HG02852 (cell line): ENCODE measurements at regions not wholly inside any gene's neighbourhood (a gene's known extent, or its start where the extent isn't known, plus 50 kb on each side); places are given as distances from the start of the nearest gene placed in this dataset.
"Not testable (repeated sequence)": the region's sequence is repeated elsewhere in the genome, so short reads cannot be mapped to it uniquely, and the experiment has no call there.

Source experiments
- ATAC-seq: cut with Tn5 transposase; IDR thresholded peaks from one replicate; pipeline ENCODE4 v1.9.1; 2021; ENCODE audit warnings: mild to moderate bottlenecking, moderate library complexity; ENCODE audit not compliant: unreplicated experiment

GRCh38 chr5:119879446-119879845 lies 250.1 kb downstream of the FAM170A start:
- ATAC-seq = no peak

DNA sequence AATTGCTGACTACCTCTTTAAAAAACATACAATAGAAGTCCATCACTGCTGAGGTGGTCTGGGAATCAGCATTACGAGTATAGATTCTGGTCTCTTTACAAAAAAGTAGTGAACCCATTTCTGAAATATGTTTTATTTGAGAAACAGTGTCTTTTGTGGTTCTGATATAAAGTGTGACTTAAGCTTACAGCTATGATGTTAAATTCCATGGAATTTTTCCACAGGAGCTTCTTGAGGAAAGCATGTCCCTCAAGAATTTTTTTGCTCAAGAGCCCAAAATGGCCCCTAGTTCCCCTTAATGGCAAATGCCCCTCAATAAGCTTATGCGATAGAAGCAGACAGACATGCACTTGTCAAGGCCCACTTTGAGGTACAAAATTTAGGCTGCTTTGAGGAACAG lies 265.7 kb downstream of the FAM170A start:
- ATAC-seq = no peak

- no peak for ATAC-seq
Observed at GRCh38 chr5:119896826-119897536, 267.6 kb downstream of the FAM170A start.

GRCh38 chr5:119897537-119898370 lies 268.4 kb downstream of the FAM170A start:
- ATAC-seq = no peak

- no peak for ATAC-seq
Observed at GRCh38 chr5:119899981-119900380, 270.6 kb downstream of the FAM170A start.

- no peak for ATAC-seq
Observed at GRCh38 chr5:119902593-119902992, 273.2 kb downstream of the FAM170A start.

DNA sequence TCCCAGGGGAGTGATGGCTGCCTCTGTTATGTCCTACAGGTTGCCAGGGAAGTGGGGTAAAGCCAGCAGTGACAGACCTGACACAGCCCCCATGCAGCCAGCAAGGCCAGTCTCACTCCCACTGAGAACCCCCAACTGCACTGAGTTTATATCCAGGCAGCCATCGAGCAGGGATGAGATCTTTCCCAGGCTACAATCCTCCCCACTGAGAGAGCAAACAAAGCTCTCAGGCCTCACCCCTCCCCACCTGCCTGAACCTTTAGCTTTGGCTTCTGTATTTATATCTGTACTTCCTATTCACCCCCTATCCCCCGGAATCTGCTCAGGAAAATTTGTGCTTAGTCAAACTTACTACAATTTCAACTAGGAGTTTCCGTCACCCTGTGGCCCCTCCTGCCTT lies 284.1 kb downstream of the FAM170A start:
- ATAC-seq = no peak

DNA sequence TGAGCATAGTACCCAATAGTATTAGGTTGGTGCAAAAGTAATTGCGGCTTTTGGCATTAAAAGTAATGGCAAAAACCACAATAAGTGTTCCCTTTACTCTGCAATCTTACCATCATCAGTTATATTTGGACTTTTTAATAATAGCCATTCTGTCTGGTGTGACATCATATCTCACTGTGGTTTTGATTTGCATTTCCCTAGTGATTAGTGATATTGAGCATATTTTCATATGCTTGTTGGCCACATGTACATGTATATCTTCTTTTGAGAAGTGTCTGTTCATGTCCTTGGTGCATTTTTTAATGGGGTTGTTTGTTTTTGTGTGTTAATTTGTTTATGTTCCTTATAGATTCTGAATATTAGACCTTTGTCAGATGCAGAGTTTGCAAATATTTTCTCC lies 289.9 kb downstream of the FAM170A start:
- no peak for ATAC-seq

- no peak for ATAC-seq
Observed at GRCh38 chr5:119926301-119926700, 296.9 kb downstream of the FAM170A start.

GRCh38 chr5:119928974-119929373 lies 299.6 kb downstream of the FAM170A start:
- ATAC-seq = no peak

- ATAC-seq = no peak
Observed at GRCh38 chr5:119930490-119930889, 301.1 kb downstream of the FAM170A start.

GRCh38 chr5:119943148-119943547 lies 313.8 kb downstream of the FAM170A start:
- no peak for ATAC-seq

GRCh38 chr5:119945691-119946090 lies 316.3 kb downstream of the FAM170A start:
- no peak for ATAC-seq

- ATAC-seq = no peak
Observed at GRCh38 chr5:119948162-119948561, 318.8 kb downstream of the FAM170A start.

DNA sequence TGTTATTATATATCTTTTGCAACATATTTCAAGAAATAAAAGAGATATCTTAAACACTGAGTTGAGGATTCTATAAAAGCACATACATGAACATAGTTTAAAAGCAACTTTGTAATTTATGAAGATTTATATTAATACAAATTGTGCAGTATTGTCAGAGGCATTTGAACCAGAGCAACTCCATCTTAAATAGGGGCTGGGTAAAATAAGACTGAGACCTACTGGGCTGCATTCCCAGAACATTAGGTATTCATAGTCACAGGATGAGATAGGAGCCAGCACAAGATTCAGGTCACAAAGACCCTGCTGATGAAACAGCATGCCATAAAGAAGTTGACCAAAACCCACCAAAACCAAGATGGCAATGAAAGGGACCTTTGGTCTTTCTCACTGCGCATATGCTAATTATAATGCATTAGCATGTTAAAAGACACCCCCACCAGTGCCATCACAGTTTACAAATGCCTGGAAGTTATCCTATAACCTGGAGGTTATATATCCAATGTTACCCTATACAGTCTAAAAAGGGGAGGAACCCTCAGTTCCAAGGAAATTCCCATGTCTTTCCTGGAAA lies 320.2 kb downstream of the FAM170A start:
- ATAC-seq = no peak

DNA sequence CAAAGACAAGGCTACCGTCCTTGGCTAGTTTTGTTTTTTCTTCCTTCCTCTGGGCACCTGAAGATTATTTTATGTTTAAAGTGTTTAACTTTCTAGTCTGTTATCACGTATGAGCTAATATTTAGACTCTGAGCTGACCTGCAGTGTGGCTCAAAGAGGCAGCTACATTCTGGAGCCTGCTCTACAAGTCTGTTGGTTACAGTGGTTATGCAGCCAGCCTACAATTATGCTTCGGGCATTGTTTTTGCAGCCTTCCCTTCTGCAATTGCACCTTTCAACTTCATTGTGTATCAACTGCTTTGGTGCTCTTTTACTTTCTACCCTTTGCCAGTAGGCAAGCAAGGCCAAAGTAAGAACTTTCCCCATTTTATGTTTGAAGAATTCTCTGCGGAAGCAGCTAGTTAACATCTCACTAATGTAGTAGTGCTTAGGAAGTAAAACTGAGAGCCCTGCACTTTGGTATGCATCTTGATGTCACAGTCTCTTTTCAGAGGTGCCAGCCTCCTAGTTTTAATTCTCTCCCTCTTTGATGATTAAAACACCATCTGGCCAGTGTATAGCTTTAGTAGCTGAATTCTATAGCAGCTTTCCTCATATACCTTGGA lies 322.1 kb downstream of the FAM170A start:
- ATAC-seq = no peak

DNA sequence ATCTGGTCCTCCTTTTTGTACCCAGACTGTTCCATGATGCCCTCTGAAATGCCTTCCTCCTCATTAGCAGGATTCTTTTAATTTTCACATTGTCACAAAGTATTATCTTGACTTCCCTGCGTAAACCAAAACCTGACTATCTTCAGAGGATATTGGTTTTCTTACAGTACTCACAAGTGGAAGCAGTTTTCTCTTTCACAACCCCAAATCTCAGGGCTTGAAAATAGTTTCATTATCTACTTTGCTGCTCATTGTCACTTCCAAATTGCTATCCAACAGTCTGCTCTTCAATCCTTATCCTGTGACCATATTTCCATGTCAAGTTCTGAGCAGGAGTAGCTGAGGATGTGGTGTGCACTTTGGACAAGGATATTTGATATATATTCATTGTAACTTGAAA lies 324.1 kb downstream of the FAM170A start:
- no peak for ATAC-seq

GRCh38 chr5:119954106-119954505 lies 324.7 kb downstream of the FAM170A start:
- no peak for ATAC-seq

DNA sequence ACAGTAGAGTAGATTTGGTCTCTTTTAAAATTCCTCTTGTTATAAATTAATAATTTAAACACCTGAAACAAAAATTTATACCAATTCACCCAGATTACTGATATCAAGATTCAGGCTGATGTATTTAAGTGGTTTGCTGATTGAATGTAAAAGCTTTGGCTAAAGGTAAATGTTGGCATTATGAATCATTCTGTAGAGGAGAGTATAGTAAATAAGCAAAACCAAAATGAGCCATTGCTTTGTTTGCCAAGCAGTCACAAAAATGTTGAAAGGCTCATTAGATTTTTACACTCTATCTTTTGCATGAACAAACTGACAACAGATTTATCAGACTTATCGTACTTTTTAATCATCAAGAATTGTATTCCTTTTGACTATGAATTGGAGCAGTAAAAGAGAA lies 332.6 kb downstream of the FAM170A start:
- ATAC-seq = no peak

DNA sequence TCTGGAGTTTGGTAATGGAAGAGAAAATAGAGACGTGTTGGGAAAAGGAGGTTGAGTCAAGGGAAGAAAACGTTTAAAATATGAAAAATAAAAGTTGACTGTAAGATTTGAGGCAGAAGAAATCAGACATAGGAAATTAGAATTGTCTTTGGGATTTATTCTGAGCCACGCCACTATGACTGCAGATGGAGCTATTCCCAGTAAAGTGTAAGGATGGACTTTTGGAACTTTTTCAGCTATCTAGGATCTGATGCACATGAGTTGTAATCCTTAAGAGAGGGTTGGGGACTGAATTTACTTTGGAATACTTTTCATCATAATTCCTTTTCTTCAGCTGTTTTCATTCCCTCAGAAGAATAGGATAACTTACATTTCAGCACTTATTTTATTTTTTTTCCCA lies 336.7 kb downstream of the FAM170A start:
- no peak for ATAC-seq

- no peak for ATAC-seq
Observed at GRCh38 chr5:119968690-119969089, 339.3 kb downstream of the FAM170A start.

DNA sequence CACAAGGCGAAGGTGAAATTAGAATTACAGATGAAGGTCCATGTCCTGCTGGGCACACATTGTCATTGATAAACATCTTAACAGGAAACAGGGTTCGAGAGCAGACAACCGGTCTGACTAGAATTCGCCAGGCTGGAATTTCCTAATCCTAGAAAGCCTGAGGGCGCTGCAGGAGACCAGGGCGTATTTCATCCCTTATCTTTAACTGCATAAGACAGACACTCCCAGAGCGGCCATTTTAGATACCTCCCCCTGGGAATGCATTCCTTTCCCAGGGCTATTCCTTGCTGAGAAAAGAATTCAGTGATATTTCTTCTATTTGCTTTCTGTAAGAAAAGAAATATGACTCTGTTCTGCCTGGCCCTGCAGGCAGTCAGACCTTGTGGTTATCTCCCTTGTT lies 357.7 kb downstream of the FAM170A start:
- not testable (repeated sequence) for ATAC-seq
